CD14-positive monocyte (primary cell): ENCODE measurements at regions not wholly inside any gene's neighbourhood (a gene's known extent, or its start where the extent isn't known, plus 50 kb on each side); places are given as distances from the start of the nearest gene placed in this dataset.

Experiments
- DNase-seq, 3 donors: peaks; one replicate each; pipeline ENCODE4 v3.0.0-alpha.2; 2011 to 2022
- H2AFZ ChIP-seq: 2 replicates; pipeline ENCODE4 v1.6.0; 2012; ENCODE audit warnings: mild to moderate bottlenecking, low read depth, low read length, inconsistent platforms; ENCODE audit not compliant: insufficient read depth, poor library complexity, severe bottlenecking
- H3K27ac ChIP-seq, 2 donors: 1 replicate in 1 of 2; 2 replicates in 1 of 2; pipeline ENCODE4 v1.5.1; 2012 to 2013; ENCODE audit warnings: low read length in 2 of 2, control low read depth in 1 of 2, inconsistent platforms in 1 of 2, low read depth in 1 of 2, mild to moderate bottlenecking in 1 of 2
- H3K27me3 ChIP-seq, 2 donors: one replicate each; pipeline versions ENCODE4 v1.6.0 to v1.6.1; 2011 to 2013; ENCODE audit warnings: low read length in 2 of 2; ENCODE audit not compliant: control insufficient read depth in 2 of 2, insufficient read depth in 2 of 2
- H3K36me3 ChIP-seq, 2 donors: replicated peaks in 1 of 2; 1 replicate in 1 of 2; 2 replicates in 1 of 2; pipeline versions ENCODE4 v1.5.1 to v1.6.1; 2012 to 2013; ENCODE audit warnings: low read length in 2 of 2, control low read depth in 1 of 2, inconsistent platforms in 1 of 2, mild to moderate bottlenecking in 1 of 2; ENCODE audit not compliant: insufficient read depth in 2 of 2, control insufficient read depth in 1 of 2
- H3K4me1 ChIP-seq, 2 donors: 1 replicate in 1 of 2; 2 replicates in 1 of 2; pipeline versions ENCODE4 v1.5.1 to v1.6.1; 2012 to 2013; ENCODE audit warnings: low read length in 2 of 2, control low read depth in 1 of 2, inconsistent platforms in 1 of 2, mild to moderate bottlenecking in 1 of 2, moderate library complexity in 1 of 2; ENCODE audit not compliant: insufficient read depth in 2 of 2, control insufficient read depth in 1 of 2
- H3K4me2 ChIP-seq: replicated peaks from 2 replicates; pipeline ENCODE3; 2012; ENCODE audit warnings: low read length, moderate library complexity, mild to moderate bottlenecking; ENCODE audit not compliant: poor library complexity, severe bottlenecking; ENCODE audit errors: extremely low read depth
- H3K4me3 ChIP-seq, 3 experiments: fragments of 200-600 bp in 1 of 3; sonication (generic) in 1 of 3; replicated peaks in 1 of 3; 1 replicate in 2 of 3; 2 replicates in 1 of 3; pipeline ENCODE4 v1.5.1; 2011 to 2013; ENCODE audit warnings: low read length in 3 of 3, mild to moderate bottlenecking in 3 of 3, control low read depth in 2 of 3, low read depth in 2 of 3, inconsistent platforms in 1 of 3, moderate library complexity in 1 of 3
- H3K79me2 ChIP-seq: 2 replicates; pipeline ENCODE4 v1.6.0; 2012; ENCODE audit warnings: mild to moderate bottlenecking, control low read depth, inconsistent platforms, low read length, moderate library complexity; ENCODE audit not compliant: insufficient read depth
- H3K9ac ChIP-seq: 2 replicates; pipeline ENCODE4 v1.6.0; 2017; ENCODE audit warnings: low read length, mild to moderate bottlenecking; ENCODE audit not compliant: insufficient read depth, poor library complexity, severe bottlenecking
- H3K9me3 ChIP-seq, 2 donors: replicated peaks in 1 of 2; 1 replicate in 1 of 2; 2 replicates in 1 of 2; pipeline versions ENCODE4 v1.5.1 to v1.6.1; 2012 to 2013; ENCODE audit warnings: low read length in 2 of 2, control low read depth in 1 of 2; ENCODE audit not compliant: control insufficient read depth in 1 of 2, insufficient read depth in 1 of 2
- H4K20me1 ChIP-seq: 2 replicates; pipeline ENCODE4 v1.6.0; 2012; ENCODE audit warnings: mild to moderate bottlenecking, low read length, control low read depth, moderate library complexity; ENCODE audit not compliant: insufficient read depth
- H3K27ac Mint-ChIP-seq, 7 donors: one replicate each; pipeline ENCODE4 v1.8.0; 2020; ENCODE audit warnings: mild to moderate bottlenecking in 7 of 7, mixed read lengths in 7 of 7, moderate library complexity in 6 of 7, inconsistent platforms in 2 of 7
- H3K27me3 Mint-ChIP-seq, 3 donors: one replicate each; pipeline ENCODE4 v1.8.0; 2021 to 2022; ENCODE audit warnings: low read depth in 3 of 3, mild to moderate bottlenecking in 3 of 3, mixed read lengths in 3 of 3, moderate library complexity in 3 of 3, inconsistent platforms in 1 of 3
- H3K36me3 Mint-ChIP-seq, 2 donors: one replicate each; pipeline ENCODE4 v1.8.0; 2020; ENCODE audit warnings: mixed read lengths in 2 of 2, inconsistent platforms in 1 of 2, mild to moderate bottlenecking in 1 of 2
- H3K4me1 Mint-ChIP-seq: one replicate; pipeline ENCODE4 v1.8.0; 2020; ENCODE audit warnings: mild to moderate bottlenecking, mixed read lengths
- H3K4me3 Mint-ChIP-seq, 2 donors: one replicate each; pipeline ENCODE4 v1.8.0; 2020; ENCODE audit warnings: mild to moderate bottlenecking in 2 of 2, mixed read lengths in 2 of 2, moderate library complexity in 1 of 2
- H3K9me3 Mint-ChIP-seq, 7 donors: one replicate each; pipeline ENCODE4 v1.8.0; 2020 to 2022; ENCODE audit warnings: mixed read lengths in 7 of 7, mild to moderate bottlenecking in 6 of 7, moderate library complexity in 6 of 7, inconsistent platforms in 2 of 7
- WGBS: methylation state at CpG from one replicate; pipeline ENCODE4 v1.1.5; 2013; ENCODE audit warnings: missing lambda C conversion rate; ENCODE audit not compliant: insufficient coverage; 5-methylcytosine and 5-hydroxymethylcytosine counted together
- intact Hi-C, 2 donors: fragments of 100-400 bp; cut with micrococcal nuclease; formaldehyde crosslinking; loops; one replicate each; pipeline versions ENCODE4 v1.15.0 to v1.15.1; 2023
- TF ChIP-seq, protein P1 (sequence below): fragments of 200-600 bp; IDR thresholded peaks from one replicate; pipeline ENCODE4 v1.8.0; 2022; ENCODE audit warnings: antibody characterized with exemption, mild to moderate bottlenecking

GRCh38 chr10:91010952-91011351, 90.1 kb upstream of the ANKRD1 start:
- no peaks in the 10 kb centered on the region for H3K4me1 Mint-ChIP-seq
- H3K27me3 ChIP-seq: no peaks in the 10 kb centered on the region
- intact Hi-C loops: no loop called here
- H3K9me3 ChIP-seq: no peaks in the 10 kb centered on the region
- no peaks in the 10 kb centered on the region for H3K79me2 ChIP-seq
- DNase-seq: no peak
- H3K27me3 Mint-ChIP-seq: peaks cover 0 to 4% (median 0%) of the 10 kb centered on the region in 3 donors
- TF ChIP-seq, protein P1, sequence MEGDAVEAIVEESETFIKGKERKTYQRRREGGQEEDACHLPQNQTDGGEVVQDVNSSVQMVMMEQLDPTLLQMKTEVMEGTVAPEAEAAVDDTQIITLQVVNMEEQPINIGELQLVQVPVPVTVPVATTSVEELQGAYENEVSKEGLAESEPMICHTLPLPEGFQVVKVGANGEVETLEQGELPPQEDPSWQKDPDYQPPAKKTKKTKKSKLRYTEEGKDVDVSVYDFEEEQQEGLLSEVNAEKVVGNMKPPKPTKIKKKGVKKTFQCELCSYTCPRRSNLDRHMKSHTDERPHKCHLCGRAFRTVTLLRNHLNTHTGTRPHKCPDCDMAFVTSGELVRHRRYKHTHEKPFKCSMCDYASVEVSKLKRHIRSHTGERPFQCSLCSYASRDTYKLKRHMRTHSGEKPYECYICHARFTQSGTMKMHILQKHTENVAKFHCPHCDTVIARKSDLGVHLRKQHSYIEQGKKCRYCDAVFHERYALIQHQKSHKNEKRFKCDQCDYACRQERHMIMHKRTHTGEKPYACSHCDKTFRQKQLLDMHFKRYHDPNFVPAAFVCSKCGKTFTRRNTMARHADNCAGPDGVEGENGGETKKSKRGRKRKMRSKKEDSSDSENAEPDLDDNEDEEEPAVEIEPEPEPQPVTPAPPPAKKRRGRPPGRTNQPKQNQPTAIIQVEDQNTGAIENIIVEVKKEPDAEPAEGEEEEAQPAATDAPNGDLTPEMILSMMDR: no peak
- no peak overlapping the region for H3K27ac Mint-ChIP-seq
- no peak overlapping the region for H3K9ac ChIP-seq
- H3K4me2 ChIP-seq: no peak overlapping the region
- peaks cover 0 to 4% (median 0%) of the 10 kb centered on the region in 7 donors for H3K9me3 Mint-ChIP-seq
- no peaks in the 10 kb centered on the region for H4K20me1 ChIP-seq
- no peaks in the 10 kb centered on the region for H3K4me1 ChIP-seq
- no CpG with 5 or more reads among the region's 3 CpGs for WGBS
- H3K36me3 ChIP-seq: no peaks in the 10 kb centered on the region
- no peak overlapping the region for H3K4me3 Mint-ChIP-seq
- H3K4me3 ChIP-seq: no peak overlapping the region
- H3K36me3 Mint-ChIP-seq: no peaks in the 10 kb centered on the region
- H3K27ac ChIP-seq: no peak overlapping the region
- no peak overlapping the region for H2AFZ ChIP-seq

GRCh38 chr10:91012502-91012901, 91.6 kb upstream of the ANKRD1 start:
- Mint-ChIP-seq H3K27me3 (peaks cover 0 to 4% (median 0%) of the 10 kb centered on the region in 3 donors), H3K27ac (no peak overlapping the region), H3K36me3 (no peaks in the 10 kb centered on the region), H3K4me3 (no peak overlapping the region), H3K9me3 (peaks cover 0 to 4% (median 0%) of the 10 kb centered on the region in 7 donors), H3K4me1 (no peaks in the 10 kb centered on the region)
- Histone ChIP-seq H3K9ac (no peak overlapping the region), H3K79me2 (no peaks in the 10 kb centered on the region), H3K4me3 (no peak overlapping the region), H3K4me1 (no peaks in the 10 kb centered on the region), H2AFZ (no peak overlapping the region), H4K20me1 (no peaks in the 10 kb centered on the region), H3K36me3 (no peaks in the 10 kb centered on the region), H3K27me3 (no peaks in the 10 kb centered on the region), H3K4me2 (no peak overlapping the region), H3K9me3 (no peaks in the 10 kb centered on the region), H3K27ac (no peak overlapping the region)
- intact Hi-C loops: no loop called here
- TF ChIP-seq, protein P1: no peak
- DNase-seq: no peak
- WGBS: 100% methylated on average over 1 of the region's 4 CpGs
